AG04449 (cell line): ENCODE measurements at regions not wholly inside any gene's neighbourhood (a gene's known extent, or its start where the extent isn't known, plus 50 kb on each side); places are given as distances from the start of the nearest gene placed in this dataset.

Experiments used
- CTCF ChIA-PET: fragments of 350-600 bp; formaldehyde crosslinking; extraction: SDS; loops from one replicate; lab custom pipeline; 2021; ENCODE audit warnings: antibody characterized with exemption; lab: Yijun Ruan, JAX
- POLR2A ChIA-PET: fragments of 400-600, 350-600 bp; formaldehyde crosslinking; extraction: SDS; loops from one replicate; lab custom pipeline; 2020; ENCODE audit warnings: antibody characterized with exemption, inconsistent platforms; lab: Yijun Ruan, JAX
- DNase-seq: peaks from one replicate; pipeline ENCODE4 v3.0.0-alpha.2; 2010; ENCODE audit warnings: low read depth, low spot score
- H3K4me3 ChIP-seq: 2 replicates; pipeline ENCODE4 v1.5.1; 2011; ENCODE audit warnings: low read depth, mild to moderate bottlenecking, control low read depth, low read length
- CTCF ChIP-seq: IDR thresholded peaks from one replicate; pipeline ENCODE4 v1.5.1; 2011; ENCODE audit warnings: mild to moderate bottlenecking, moderate library complexity, low read length, control low read depth, inconsistent platforms; ENCODE audit not compliant: insufficient read depth; ENCODE audit errors: missing control alignments

GRCh38 chr21:16514316-16514715 lies 784.5 kb downstream of the USP25 start:
- CTCF ChIA-PET, result no interaction called here
- no peak for DNase-seq
- TF ChIP-seq CTCF, result no peak
- POLR2A ChIA-PET, result no interaction called here
- H3K4me3 ChIP-seq, result no peak overlapping the region

GRCh38 chr21:16517383-16517782 lies 787.6 kb downstream of the USP25 start:
- ChIA-PET POLR2A (no interaction called here), CTCF (interaction anchor here (1.2 kb wide), 1 partner anchor 11 kb away, joined by 3 read pairs; no protein-coding TSS in a partner anchor)
- no peak for TF ChIP-seq CTCF
- no peak for DNase-seq
- no peak overlapping the region for H3K4me3 ChIP-seq

GRCh38 chr21:16519036-16519435 lies 789.3 kb downstream of the USP25 start:
- CTCF ChIA-PET, result no interaction called here

GRCh38 chr21:16519644-16520043 lies 789.9 kb downstream of the USP25 start:
- DNase-seq, result no peak
- no peak overlapping the region for H3K4me3 ChIP-seq
- TF ChIP-seq CTCF, result no peak
- ChIA-PET CTCF (no interaction called here), POLR2A (no interaction called here)

More at GRCh38 chr21:16519036-16519435, 789.3 kb downstream of the USP25 start:
- DNase-seq, result no peak
- H3K4me3 ChIP-seq, result no peak overlapping the region
- POLR2A ChIA-PET, result no interaction called here
- no peak for TF ChIP-seq CTCF

- H3K4me3 ChIP-seq, result no peak overlapping the region
- ChIA-PET CTCF (no interaction called here), POLR2A (no interaction called here)
- no peak for DNase-seq
- no peak for TF ChIP-seq CTCF
Measured at GRCh38 chr21:16522548-16522947, 792.8 kb downstream of the USP25 start.

- DNase-seq, result no peak
- CTCF ChIA-PET, result no interaction called here
- POLR2A ChIA-PET, result no interaction called here
- no peak overlapping the region for H3K4me3 ChIP-seq
- TF ChIP-seq CTCF, result no peak
Measured at GRCh38 chr21:16530656-16531055, 800.9 kb downstream of the USP25 start.
